Inferior parietal cortex (tissue), 1 donor: ENCODE measurements at regions not wholly inside any gene's neighbourhood (a gene's known extent, or its start where the extent isn't known, plus 50 kb on each side); places are given as distances from the start of the nearest gene placed in this dataset.
"Not testable (repeated sequence)": the region's sequence is repeated elsewhere in the genome, so short reads cannot be mapped to it uniquely, and the experiment has no call there.

Experiments
- DNase-seq: peaks from one replicate; pipeline ENCODE4 v3.0.0-alpha.2; 2016; ENCODE audit errors: extremely low spot score

DNA sequence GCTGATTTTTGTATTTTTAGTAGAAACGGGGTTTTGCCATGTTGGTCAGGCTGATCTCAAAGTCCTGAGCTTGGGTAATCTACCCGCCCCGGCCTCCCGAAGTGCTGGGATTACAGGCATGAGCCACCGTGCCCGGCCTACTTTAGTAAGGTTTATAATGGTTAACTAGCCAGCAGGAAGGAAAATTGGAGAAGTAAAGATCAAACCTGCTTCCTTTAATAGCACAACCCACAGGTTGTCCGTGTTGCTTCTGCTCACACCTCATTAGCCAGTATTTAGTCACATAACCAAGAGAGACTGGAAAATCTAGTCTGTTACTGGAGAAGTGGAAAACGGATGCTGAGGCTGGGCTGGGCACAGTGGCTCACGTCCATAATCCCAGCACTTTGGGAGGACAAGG is 51.9 kb upstream of the TBL1XR1 start:
- no peak for DNase-seq

DNA sequence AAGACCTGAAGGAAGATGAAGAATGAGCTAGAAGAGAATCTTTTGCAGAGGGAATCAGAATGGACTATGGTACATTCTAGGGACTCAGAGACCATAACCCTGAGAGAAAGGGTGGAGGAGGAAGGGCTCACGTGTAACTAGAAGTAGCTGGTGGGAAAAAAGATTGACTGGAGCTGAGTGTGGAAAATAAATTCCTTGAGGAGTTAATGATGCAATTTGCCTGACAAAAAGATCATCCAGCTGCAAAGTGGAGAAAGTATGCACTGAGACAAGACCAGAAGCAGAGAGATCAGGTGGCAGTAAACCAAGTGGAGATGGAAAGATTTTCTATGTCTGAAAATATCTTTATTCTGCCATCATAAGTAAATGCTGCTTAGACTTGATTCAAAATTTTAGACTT is 52.9 kb upstream of the TBL1XR1 start:
- no peak for DNase-seq

DNA sequence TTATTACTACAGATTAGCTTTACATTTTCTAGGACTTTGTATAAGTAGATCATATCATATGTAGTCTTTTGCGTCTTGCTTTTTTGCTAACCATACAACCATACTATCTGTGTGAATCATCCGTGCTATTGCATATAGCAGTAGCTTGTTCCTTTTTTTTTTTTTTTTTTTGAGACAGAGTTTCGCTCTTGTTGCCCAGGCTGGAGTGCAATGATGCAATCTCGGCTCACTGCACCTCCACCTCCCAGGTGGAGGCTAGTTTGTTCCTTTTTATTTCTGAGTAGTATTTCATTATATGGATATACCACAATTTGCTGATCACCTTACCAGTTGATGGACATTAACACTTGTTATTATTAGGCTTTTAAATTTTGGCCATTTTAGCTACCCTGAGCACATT is 54.5 kb upstream of the TBL1XR1 start:
- no peak for DNase-seq

DNA sequence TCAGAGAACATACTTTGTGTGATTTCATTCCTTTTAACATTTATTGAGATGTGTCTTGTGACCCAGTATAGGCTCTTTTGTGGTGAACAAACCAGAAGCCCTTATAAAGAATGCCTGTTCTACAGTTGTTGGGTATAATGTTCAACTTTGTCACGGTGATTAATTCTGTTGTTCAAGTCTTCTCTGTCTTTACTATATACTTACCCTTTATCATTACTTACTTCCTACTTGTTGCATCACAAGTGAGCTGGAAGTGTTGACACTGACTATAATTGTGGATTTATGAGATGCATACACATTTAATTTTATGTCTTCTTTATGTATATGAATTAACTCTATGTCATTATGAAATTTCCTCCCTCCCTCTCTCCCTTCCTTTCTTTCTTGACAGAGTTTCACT is 59.7 kb upstream of the TBL1XR1 start:
- no peak for DNase-seq

DNA sequence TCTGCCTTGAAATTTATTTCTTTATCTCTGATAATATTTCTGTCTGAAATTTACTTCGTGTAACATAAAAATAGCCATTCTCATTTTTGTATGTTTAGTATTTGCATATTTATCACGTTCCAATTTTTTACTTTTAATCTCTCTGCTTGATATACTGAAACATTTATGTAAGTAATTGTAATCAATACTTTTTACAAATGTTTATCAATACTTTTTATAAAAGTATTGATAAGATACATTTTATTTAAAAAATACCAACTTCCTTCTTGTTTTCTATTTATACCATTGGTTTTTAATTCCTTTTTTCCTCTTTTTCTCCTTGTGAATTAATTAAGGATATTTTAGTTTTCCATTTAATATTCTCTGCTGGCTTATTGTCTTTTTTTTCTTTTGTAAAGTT is 60.3 kb upstream of the TBL1XR1 start:
- DNase-seq, result no peak

DNA sequence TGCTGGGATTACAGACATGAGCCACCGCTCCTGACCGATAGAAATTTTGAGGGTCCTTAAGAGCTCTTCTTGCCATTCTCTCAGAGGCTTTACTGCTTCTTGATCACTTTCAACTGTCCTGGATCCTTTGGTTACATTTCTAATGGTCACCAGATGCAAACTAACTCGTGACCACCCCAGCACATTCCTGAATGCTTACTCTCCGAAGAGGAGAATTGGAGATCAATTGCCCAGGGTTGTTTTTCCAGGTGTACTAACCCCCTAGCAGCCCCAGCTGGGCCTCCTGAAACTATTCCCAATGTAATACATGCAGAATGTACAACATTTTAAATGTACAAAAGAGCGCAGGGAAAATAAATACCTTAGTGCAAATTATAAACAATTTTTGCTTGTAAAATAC is 65.1 kb upstream of the TBL1XR1 start:
- DNase-seq, result no peak

DNA sequence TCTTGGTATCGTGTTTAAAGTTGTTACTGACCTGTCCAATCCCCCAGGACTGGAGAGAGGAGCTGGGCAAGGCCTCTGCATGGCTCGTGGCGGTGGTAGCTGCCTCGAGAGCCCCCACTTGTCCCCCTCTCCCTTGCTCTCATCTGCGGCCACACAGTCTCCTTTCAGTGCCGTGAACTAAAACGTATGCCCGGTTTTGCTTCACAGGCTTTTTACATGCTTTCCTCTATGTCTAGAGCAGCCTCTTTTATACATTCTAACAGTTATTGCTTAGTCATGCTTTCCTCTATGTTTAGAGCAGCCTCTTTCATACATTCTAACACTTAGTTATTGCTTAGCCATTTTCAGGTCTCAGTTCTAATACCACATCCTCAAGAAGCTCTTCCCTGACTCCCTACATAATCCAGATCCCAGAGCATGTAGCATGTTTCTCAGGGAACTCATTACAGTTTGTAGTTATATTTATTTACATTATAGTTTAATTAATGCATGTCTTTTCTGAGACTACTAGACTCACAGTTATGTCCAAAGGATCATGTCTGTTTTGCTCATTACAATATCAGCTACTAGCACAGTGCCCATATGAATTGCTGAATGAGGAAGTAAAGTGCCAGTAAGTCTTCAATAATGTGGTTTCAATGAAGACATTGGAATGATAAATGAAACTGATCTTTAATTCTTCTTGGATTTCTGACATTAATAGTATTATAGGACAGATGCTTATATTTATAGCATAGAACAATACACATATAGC is 66.5 kb upstream of the TBL1XR1 start:
- DNase-seq, result no peak

DNA sequence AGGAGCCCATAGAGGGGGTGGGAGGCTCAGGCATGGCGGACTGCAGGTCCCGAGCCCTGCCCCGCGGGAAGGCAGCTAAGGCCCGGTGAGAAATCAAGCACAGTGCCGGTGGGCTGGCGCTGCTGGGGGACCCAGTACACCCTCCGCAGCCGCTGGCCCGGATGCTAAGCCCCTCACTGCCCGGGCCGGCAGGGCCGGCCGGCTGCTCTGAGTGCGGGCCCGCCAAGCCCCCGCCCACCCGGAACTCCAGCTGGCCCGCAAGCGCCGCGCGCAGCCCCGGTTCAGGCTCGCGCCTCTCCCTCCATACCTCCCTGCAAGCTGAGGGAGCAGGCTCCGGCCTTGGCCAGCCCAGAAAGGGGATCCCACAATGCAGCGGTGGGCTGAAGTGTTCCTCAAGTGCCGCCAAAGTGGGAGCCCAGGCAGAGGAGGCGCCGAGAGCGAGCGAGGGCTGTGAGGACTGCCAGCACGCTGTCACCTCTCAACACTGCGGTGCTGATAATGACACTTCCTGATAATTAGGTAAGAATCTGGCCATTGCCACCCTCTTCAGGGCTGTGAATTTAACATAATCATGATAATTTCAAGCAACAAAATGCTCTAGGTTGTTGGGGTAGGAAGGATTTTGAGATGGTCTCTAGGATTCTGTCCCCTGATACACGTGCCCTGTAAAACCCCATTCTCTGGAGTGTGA is 74.7 kb upstream of the TBL1XR1 start:
- not testable (repeated sequence) for DNase-seq

DNA sequence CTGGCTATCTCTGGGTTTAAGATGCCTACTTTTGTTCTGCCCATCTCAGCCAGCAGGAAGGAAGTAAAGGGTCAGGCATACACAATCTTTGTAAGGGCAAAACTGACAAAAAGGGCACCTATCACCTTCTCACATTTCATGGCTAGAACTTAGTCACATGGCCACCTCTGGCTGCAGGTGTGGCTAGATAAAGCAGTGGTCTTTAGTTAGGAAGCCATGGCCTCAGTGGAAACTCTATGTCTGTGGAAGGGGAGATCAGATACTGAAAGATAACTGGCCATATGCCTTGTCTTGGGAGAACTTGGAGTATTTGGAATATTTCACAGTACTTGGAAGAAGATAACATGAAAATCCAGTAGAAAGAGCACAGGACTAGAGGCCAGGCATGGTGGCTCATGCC is 80.7 kb upstream of the TBL1XR1 start:
- no peak for DNase-seq

DNA sequence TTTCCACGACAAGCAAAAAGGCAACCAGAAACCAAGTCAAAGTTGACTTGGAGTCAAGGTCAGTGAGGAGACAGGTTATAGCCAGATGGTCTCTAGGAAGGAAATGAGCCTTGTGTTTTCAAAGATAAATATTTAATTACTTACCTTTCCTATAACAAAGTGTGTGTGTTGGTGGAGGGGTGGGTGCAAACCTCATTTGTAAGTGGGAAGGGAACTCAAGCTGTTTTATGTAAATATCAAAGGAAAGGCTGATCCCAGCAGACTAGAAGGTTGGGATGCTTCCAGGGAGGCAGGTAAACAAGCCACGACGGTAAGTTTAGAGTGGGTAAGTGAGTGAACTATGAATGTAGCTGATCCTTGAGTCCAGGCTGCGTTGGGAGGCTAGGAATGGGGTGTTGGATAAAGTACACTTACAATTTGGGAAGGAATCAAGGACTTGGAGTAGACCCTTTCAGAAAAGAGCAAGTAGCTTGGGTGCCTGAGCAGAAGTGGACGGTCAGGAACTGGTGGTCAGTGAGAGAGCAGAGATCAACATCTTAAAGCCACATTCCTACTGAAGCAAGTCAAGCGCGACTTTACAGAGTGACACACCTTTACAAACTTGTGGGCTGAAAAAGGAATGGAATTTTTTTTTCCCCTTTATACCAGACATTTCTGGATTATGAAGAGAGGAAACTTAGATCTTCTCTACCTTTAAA is 82.0 kb upstream of the TBL1XR1 start:
- no peak for DNase-seq

DNA sequence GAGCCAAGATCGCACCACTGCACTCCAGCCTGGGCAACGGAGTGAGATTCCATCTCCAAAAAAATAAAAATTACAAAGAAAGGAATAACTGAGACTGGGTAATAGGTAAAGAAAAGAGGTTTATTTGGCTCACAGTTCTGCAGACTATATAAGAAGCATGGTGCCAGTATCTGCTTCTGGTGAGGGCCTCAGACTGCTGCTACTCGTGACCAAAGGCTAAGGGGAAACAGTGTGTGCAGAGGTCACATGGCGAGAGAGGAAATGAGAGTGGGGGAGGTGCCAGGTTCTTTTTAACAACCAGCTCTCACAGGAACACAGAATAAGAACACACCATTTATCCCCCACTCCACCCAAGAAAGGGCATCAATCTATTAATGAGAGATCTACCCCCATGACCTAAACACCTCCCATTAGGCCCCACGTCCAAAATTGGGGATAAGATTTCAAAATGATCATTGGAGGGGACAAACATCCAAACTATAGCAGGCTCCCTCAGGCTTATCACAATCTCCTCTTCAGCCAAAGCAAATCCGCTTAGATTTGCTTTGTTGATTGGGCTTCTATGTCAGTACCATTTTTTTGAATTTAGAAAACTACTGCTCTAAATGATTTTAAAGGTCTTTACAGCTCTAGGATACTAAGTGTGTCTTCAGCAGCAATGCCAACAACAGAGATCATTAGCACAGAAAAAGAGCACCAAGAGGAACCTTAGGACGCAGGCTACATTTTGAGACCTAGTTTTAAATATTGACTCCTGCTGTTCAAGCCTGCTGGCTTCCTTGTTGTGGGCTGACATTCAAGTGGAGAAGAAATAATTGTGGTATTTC is 84.2 kb upstream of the TBL1XR1 start:
- DNase-seq, result no peak

DNA sequence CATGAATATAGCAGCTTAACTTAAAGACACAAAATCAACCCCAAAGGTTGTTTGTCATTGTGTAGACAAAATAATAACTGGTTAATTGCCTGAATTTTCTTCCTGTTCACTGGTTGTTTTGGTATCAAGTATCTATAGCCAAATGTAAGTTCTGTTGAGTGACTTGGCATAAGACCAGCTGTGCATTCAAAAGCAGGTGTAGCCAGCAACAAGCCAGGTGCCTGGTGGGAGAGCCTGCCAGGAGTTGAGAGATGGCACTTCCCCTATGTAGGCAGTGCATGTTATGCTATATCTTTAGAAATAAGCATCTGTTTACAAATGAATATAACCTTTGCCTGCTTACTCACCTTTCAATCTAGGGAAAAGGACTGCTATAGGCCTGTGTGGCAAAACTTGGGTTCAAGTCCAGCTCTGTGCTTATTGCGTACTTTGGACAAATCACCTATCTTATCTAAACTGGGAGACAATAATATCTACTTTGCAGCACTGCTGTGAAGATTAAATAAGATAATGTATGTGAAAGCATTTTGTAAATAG is 84.9 kb upstream of the TBL1XR1 start:
- no peak for DNase-seq

DNA sequence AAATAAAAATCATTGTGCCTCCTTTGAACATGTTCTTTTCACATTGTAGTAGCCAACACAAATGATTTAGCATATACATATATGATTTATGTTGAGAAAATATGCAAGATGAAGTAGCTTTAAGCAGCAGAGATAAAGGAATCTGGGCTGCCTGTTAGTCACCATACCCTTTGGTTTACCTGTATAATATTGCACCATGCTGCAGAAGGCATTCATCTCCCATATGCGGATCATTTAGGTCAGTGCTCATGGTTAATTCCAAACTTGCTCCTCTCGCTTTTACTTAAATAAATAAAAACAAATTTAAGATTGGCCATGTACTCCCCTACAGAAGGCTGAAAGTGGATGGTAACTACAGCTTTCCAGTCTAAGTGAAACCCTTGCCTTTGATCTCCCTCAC is 86.7 kb upstream of the TBL1XR1 start:
- DNase-seq, result no peak

DNA sequence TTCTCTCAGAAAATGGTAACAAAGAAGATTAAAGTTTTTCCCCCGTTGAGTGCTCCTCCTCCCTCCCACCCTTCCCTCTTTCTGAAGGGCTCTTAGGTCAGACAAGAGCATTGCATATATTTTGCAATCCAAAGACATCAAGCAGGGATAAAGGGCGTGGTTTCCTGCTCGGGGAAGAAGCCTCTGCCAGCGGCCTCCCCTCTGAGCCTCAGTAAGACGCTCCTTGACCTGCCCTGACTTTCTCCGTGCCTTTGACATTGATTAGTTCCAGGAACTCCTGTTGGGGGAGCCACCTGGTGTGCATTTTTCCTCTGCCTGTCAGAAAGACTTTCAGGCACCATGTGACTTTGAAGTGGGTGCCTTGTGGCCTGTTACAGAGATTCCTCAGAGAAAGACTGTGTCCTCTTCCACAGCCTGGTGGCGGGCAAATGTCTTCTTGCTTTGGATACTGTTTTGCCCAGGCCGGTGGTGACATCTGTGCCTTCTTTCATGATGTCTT is 87.2 kb upstream of the TBL1XR1 start:
- no peak for DNase-seq

DNA sequence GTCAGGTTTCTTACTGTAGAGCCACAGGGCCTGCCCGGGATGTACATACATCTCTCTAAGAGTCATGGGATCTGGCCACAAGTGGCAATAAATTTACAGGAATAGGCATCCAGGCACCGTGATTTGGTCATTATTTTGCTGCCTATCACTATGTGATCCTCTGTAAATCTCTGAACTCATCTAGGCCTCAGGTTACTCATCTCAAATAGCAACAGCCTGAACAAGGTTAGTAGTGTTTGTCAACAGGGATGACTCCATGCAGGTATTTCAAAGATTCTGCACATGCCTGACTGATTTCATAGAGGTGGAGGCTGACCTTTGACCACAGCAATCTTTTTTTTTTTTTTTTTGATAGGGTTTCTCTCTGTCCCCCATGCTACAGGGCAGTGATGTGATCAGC is 88.8 kb upstream of the TBL1XR1 start:
- DNase-seq, result no peak

DNA sequence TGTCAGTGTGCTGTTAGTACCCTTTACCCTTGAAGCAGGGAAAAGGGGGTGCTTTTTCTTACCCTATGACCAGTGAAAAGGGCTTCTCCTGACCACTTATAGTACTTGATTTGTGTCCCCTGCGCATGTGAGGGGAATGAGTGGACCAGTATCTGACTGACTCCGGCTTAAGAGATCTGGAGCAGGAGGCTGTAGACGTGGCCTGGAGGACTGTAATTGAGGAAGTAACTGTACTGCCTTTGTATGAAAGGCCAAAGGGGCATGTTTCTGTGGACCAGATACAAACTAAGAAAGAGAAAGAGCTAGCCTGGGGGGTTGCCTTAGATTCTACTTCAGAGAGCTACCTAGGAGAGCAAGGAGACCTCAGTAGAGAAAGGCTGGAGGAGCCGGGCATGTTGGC is 89.9 kb upstream of the TBL1XR1 start:
- DNase-seq, result no peak

DNA sequence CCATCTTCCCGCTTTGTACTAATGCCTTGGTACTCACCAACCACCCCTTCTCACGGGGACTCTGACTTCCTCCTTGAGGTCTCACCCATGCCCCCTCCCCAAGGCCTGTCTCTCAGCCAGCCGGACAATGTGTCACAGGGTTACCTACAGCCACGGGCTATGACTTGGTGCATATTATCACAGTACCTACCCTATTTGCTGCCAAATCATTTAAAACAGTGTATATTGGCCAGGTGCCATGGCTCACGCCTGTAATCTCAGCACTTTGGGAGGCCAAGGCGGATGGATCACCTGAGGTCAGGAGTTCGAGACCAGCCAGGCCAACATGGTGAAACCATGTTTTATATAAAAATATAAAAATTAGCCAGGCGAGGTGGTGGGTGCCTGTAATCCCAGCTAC is 93.4 kb upstream of the TBL1XR1 start:
- DNase-seq, result no peak

DNA sequence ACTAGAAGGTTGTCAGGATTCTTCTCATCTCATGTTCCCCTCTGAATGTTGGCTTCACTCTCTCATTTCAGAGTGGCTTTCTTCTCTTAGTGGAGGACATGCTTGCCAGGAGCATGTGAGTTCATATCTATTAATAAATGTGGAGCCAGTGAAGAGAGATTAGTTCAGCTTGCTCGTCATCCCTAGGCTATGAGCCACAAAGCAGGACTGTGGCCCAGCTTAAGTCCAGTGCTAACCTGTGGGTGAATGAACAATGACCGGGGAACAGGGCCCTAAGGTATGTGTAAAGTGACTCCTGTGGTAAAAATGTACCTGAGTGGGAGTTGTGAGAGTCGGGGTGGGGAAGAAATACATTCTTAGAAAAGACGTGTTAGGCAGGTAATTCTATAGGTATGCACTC is 96.9 kb upstream of the TBL1XR1 start:
- DNase-seq, result no peak

DNA sequence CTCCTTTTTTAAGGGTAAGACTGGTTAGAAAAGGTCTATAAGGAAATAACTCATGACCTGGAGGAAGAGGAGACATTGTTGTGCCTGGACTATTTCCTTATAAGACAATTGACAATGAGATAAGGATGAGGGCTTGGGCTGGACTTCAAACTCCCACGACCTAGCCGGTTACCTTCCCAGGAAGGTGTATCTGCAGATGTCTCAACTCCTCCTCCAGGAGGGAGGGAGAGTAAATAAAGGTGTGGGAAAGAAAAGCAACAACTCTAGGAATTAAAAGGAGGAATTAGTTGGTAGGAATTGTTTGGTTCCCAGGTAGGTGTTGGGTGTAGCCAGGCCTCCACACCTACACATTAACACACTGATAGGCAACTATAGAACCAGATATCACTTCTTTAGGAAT is 97.8 kb upstream of the TBL1XR1 start:
- DNase-seq, result no peak

DNA sequence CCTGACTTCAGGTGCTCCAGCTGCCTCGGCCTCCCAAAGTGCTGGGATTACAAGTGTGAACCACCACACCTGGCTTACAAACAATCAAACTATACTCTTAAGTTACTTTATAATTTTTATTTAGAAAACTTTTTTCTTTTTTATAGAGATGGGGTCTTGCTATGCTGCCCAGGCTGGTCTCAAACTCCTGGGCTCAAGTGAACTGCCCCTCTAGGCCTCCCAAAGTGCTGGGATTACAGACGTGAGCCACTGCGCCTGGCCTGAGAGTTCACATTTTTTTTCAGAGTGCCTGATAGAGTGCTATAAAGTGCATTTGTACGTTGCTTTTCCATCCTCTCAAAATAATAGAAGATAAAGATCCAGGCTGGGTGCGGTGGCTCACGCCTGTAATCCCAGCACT is 102.0 kb upstream of the TBL1XR1 start:
- DNase-seq, result no peak

DNA sequence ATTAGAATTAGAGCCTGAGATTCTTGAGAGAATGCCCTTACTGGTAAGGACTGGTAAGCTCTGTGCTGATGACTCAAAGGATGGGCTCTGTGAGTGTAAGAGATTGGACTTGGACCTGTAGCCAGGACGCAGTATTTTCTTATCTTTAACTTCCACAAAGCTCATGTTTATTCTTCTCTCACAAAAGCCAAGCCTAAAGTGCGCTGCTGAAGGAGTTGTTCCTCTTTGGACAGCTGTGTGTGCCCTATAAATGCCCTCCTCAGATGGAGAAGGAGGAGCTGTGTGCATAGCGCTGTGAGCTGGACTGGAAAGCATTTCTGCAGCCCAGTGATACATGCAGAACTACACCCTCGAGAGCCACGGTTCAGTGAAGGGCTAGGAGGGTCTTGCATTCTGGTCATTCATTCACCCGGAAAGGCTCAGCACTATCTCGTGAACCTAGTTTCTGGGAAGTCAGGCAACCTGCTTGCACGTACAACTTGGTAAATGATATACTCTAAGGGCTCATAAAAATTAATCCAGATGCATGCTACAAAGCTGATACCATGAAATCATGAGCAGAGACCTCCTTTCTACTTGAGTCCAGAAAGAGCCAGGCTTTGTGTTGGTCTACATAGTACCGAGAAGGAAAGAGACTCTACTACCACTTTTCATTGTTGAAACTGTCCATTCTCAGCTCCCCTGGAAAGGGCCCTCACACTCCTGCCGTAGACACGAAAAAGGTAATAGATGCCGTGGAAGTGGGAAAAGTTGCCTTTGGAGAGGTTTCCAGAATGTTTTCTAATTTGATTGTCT is 103.0 kb upstream of the TBL1XR1 start:
- no peak for DNase-seq
